Thyroid gland (tissue), 4 donors: ENCODE measurements at regions not wholly inside any gene's neighbourhood (a gene's known extent, or its start where the extent isn't known, plus 50 kb on each side); places are given as distances from the start of the nearest gene placed in this dataset.

Experiments used
- POLR2A ChIP-seq, 2 donors: fragments of 450-650 bp; IDR thresholded peaks; one replicate each; pipeline ENCODE4 v1.6.1; 2017; ENCODE audit warnings: antibody characterized with exemption in 2 of 2, mild to moderate bottlenecking in 2 of 2, moderate library complexity in 1 of 2
- TF ChIP-seq, protein P1 (sequence below), 6 experiments: fragments of 200-600 bp in 3 of 6; fragments of 450-650 bp in 3 of 6; sonication (generic) in 3 of 6; IDR thresholded peaks; one replicate each; pipeline ENCODE4 v1.5.1; 2016 to 2019; ENCODE audit warnings: antibody characterized with exemption in 6 of 6, mild to moderate bottlenecking in 2 of 6, inconsistent platforms in 1 of 6, moderate library complexity in 1 of 6

DNA sequence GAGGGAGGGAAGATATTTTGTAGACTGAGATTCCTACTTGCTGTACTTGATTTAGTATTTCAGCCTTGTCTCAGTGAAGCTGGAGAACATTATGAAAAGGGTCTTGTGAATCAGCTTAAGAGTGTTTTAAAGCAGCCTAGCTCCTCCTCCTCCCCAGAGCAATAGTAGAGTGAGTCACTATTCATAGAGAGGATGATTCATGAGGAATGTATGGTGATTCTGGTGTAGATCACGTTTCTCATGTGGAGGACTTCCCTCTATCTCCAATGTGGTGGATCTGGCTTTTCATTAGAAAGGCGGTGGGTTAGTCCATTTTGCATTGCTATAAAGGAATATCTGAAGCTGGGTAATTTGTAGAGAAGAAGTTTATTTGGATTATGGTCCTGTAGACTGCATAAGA is 340.1 kb upstream of the CHRM2 start:
- TF ChIP-seq, protein P1, sequence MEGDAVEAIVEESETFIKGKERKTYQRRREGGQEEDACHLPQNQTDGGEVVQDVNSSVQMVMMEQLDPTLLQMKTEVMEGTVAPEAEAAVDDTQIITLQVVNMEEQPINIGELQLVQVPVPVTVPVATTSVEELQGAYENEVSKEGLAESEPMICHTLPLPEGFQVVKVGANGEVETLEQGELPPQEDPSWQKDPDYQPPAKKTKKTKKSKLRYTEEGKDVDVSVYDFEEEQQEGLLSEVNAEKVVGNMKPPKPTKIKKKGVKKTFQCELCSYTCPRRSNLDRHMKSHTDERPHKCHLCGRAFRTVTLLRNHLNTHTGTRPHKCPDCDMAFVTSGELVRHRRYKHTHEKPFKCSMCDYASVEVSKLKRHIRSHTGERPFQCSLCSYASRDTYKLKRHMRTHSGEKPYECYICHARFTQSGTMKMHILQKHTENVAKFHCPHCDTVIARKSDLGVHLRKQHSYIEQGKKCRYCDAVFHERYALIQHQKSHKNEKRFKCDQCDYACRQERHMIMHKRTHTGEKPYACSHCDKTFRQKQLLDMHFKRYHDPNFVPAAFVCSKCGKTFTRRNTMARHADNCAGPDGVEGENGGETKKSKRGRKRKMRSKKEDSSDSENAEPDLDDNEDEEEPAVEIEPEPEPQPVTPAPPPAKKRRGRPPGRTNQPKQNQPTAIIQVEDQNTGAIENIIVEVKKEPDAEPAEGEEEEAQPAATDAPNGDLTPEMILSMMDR (IDR thresholded peaks at IDR 0.05): no peak
- TF ChIP-seq POLR2A (IDR thresholded peaks at IDR 0.05): no peak
